Superior temporal gyrus (tissue), 1 donor: ENCODE measurements at regions not wholly inside any gene's neighbourhood (a gene's known extent, or its start where the extent isn't known, plus 50 kb on each side); places are given as distances from the start of the nearest gene placed in this dataset.

Experiments used
- DNase-seq: peaks from one replicate; pipeline ENCODE4 v3.0.0-alpha.2; 2016; ENCODE audit errors: extremely low spot score

DNA sequence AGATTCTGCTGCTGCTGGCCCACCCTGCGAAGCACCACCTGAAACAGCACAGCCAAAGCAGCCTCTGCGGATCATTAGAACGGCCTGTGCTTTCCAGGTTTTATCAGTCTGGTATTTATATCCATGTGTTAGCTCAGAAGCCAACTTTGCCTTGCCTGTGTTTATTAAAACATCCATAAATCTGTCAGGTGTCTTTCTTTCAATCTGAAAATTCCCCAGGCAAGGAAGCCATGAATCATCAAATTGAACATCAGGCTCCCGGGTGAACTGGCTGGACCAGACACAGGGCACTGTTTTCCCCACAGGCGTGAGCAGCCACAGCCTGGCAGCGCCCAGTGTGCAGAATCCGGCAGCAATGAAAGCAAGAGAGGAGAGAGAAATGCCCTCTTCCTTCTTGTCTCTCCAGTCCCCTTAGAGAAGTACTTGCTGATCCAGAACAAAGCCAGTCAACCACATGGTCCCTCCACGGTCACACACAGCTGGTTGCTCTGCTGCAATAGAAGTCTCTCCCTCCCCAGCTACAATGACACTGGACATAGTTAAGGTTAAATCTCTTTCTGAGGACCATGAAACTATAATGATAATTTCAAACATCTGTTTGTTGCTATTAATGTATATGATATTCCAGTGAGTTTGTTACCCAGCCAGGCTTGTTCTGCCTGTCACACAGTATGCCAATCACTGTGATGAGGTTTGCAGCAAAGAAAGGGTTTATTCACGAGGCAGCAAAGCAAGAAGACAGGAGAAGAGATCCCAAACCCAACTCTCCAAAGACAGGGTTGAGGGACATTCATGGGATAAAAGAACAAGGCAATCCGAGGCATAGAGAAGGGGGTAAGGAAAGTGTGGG is 212.1 kb upstream of the FMN2 start:
- no peak for DNase-seq

- no peak for DNase-seq
Observed at GRCh38 chr1:239882967-239883366, 208.7 kb upstream of the FMN2 start.

DNA sequence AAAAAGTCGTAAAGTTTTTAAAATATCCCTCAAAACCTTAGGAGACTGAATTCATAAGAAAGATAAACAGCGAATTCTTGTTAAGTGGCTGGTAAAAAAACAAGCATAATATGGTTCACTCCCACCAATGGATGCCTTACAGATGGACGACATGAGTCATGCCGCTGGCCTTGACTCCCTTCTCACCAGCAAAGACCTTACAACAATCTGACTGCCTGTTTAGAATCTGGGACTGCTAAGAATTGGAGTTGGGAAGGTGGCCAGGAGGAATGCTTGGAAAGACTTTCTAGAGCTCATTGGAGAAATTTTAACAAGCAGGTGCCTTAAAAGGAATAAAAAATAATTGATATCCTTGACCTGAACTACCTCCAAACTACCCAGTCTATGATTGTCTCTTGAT is 206.9 kb upstream of the FMN2 start:
- no peak for DNase-seq

- DNase-seq, result no peak
Observed at GRCh38 chr1:239886266-239886665, 205.4 kb upstream of the FMN2 start.

DNA sequence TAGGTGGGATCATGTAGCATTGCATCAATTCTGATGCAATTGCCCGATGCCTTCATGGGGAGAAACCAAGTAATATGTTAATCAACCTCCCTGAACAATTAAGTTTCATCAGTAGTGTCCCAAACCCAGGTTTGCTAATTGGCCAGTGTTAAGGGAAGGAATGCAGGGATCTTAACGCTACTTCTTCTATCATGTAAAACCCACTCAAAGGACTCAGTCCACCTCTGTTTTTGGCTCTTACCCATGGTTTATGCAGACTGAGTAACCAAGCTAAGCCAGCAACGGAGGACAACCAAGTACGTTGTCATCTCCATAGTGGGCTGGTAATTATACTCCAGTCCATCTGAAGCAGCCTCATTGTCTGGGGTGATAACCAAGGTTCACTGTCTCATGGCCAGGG is 203.0 kb upstream of the FMN2 start:
- DNase-seq, result no peak

GRCh38 chr1:239891621-239892358 is 199.9 kb upstream of the FMN2 start:
- DNase-seq, result no peak

DNA sequence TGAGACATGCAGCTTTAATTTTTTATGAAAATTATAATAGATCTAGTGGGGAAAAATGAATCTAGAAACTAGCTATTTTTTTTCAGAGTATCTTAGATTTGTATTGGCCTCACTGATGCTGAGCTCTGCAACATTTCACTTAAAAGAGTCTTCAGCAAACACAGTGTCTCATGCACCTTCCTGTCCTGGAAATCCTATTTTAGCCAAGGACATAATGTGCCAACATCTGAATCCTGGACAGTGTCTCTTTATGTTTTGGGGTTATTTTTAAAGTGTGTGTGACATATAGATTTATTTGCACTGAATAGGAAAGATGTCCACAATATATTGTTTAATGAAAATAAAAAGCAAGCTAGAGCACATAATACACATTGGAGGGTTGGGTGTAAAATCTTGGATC is 199.1 kb upstream of the FMN2 start:
- no peak for DNase-seq

- no peak for DNase-seq
Observed at GRCh38 chr1:239893127-239893731, 198.5 kb upstream of the FMN2 start.

- no peak for DNase-seq
Observed at GRCh38 chr1:239896569-239896968, 195.1 kb upstream of the FMN2 start.

DNA sequence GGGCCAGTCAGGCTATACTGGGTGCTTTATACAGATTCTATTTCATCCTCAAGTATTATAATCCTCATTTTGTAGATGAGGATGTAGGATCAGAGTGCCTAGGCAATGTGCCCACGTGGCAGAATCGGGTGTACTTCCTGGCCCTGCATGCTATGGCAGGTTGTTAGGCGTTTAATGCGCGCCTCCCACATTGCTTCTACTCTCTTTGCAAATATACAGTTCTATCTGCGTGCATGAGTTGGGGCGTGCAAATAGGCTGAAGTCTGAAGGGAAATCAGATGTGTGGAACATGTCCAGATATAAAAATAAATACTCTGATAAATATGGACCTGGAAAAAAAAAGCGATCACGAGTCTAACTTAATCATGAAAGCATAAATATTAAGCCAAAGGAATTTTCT is 194.7 kb upstream of the FMN2 start:
- no peak for DNase-seq

GRCh38 chr1:239897458-239897857 is 194.2 kb upstream of the FMN2 start:
- DNase-seq, result no peak

DNA sequence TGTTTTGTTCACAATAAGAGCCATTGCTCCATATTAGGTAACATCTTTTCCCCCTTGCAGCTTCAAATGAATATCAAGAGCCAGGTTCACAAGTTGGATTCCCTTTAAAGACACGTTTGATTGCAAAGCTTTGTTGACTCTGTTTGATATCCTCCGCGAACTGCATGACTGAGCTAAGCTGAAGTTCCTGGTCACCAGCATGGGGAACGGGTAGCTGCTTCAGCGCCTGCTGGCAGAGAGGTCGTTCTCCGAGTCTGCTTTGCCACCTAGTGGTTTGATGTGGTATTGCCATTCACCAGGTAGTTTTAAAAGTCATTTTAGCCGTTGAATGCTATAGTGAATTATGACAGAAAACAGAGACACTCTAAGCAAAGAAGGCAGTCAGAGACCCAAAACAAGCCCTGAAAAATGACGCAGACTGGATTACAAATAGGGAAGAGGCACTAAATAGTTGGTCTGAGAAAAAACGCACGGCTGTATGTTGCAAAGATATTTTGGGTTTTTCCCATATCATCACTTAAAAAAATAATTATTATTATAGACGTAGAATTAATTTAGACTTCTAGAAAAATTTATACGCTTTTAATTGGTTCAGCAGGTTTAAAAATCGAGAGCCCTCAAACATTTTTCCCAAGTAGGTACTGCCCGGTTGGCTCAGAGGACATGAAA is 193.5 kb upstream of the FMN2 start:
- DNase-seq, result peak; percentile 92

DNA sequence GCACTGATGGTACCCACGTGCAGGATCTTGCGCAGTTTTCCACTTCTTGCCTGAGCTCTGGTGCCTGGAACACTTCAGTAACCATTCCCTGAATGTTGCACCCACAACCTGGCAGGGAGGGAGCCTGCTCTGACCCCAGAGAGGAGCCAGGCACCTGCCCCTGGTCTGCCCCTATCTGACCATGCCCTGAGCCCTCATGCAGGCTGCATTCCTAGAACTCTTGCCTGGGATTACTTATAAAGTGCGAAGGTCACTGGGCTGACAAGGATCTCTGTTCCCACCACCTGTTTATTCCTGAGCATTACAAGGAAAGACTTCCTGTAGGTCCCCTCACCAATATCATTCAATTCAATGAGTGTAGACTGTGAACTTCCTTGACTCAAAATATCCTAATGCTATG is 191.9 kb upstream of the FMN2 start:
- no peak for DNase-seq

- no peak for DNase-seq
Observed at GRCh38 chr1:239906394-239906793, 185.3 kb upstream of the FMN2 start.

- DNase-seq, result peak; percentile 56
Observed at GRCh38 chr1:239909898-239910297, 181.8 kb upstream of the FMN2 start.

GRCh38 chr1:239912471-239912870 is 179.2 kb upstream of the FMN2 start:
- DNase-seq, result peak; percentile 61

DNA sequence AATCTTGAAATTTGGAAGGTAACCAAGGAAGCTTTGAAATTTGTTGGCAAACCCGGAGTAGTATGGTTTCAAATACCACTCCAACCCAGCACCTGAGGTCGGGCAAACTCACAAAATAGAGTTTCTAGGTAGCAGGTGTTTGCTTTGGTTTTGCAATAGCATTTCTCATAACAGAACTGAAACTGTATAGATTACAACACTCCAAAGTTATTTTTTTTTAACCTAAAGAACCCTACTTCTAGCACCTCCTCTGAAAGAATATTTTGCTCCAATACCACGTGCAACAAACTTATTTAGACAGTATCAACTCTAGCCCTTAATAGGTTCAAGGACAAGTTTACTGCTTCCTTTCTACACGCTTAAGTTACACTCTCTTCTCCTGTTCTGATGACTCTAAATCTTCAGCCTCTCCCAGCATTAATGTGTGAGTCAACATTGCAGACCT is 178.5 kb upstream of the FMN2 start:
- DNase-seq, result no peak

DNA sequence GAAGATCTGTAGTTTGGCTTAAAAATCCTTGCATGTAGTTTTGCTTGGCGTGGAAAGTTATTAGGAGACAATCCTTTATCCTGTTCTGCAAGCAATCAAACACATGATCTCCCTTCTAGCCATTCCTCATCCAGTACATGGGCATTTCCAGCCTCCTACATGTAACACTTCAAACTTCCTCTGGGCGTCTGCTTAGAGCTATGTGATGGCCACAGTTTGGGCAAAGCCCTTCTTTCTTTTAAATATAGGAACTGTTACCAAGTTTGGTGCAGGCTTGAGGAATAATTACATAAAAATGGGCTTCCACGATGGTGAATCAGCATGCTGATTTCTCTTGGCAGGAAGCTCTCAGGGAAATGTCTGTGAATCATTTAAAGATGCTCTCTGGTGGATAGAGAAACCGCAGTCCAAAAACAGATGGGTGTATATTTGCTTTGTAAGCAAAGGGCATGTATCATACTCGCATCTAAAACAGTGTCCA is 176.9 kb upstream of the FMN2 start:
- peak; percentile 75 for DNase-seq

DNA sequence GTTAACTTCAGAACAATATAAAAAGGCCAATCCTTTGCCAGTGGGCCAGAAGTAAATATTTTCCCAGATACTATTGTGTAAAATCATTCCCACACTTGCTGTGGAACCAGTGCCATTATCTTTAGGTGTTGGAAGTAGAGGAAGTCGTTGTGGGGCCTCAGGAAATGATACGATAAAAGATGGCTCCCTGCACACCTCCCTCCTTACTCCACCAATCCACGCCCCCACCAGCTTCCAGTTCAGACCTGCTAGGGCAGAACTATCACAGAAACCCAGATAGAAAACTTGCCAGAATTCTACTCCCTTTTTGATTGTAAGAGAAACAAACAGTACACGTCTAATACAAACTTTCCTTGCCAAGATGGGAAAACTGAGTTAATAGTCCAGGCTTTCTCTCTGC is 173.0 kb upstream of the FMN2 start:
- no peak for DNase-seq

- no peak for DNase-seq
Observed at GRCh38 chr1:239920214-239920613, 171.5 kb upstream of the FMN2 start.

DNA sequence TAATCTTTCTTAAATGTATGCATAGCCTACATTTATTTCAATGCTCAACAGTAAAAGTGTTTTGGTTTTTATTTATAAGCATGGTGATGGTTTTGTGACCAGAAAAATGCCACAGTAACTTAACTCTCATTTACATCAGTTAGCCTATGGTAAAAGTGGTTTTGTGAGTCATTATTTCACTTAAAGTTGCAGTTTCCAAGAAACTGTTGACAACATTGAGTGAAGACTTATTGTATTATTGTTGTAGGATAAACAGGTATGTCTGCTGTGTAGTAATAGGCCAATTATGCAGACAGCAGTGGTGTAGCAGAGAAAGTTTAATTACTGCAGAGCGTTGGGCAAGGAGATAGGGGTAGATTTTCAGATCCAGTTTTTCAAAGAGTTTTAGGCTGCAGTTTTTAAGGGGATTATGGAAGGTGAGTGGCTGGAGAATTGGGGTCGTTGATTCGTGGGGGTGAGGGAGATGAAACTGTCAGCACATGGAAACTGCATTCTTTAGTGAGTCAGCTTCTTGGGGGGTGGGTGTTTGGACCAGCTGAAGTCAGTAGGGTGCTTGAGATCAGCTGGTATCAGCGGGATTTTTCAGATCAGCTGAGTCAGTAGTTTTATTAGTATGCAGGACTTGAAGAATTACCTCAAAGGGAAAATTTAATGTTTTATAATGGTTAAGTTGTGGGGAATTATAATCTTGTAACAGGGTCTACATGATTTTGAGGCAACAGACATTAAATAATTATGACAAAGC is 168.7 kb upstream of the FMN2 start:
- DNase-seq, result no peak
